IMR-90 (cell line): ENCODE measurements at regions not wholly inside any gene's neighbourhood (a gene's known extent, or its start where the extent isn't known, plus 50 kb on each side); places are given as distances from the start of the nearest gene placed in this dataset.

Experiments used
- CEBPB ChIP-seq: IDR thresholded peaks from 2 replicates; pipeline ENCODE4 v1.6.1; 2012; ENCODE audit warnings: low read depth, low read length, improper control_type of control experiment
- CHD1 ChIP-seq: IDR thresholded peaks from 2 replicates; pipeline ENCODE4 v1.6.1; 2012; ENCODE audit warnings: low read depth, low read length, improper control_type of control experiment
- MAFK ChIP-seq: IDR thresholded peaks from 2 replicates; pipeline ENCODE4 v1.6.1; 2012; ENCODE audit warnings: low read depth, low read length, improper control_type of control experiment
- MXI1 ChIP-seq: IDR thresholded peaks from 2 replicates; pipeline ENCODE4 v1.6.1; 2012; ENCODE audit warnings: low read depth, mild to moderate bottlenecking, low read length, moderate library complexity, borderline replicate concordance
- NFE2L2 ChIP-seq: fragments of 150-350 bp; IDR thresholded peaks from 2 replicates; pipeline ENCODE4 v1.6.1; 2016; ENCODE audit warnings: low read depth, mild to moderate bottlenecking, low read length
- POLR2A ChIP-seq: IDR thresholded peaks from 2 replicates; pipeline ENCODE4 v1.6.1; 2012; ENCODE audit warnings: mild to moderate bottlenecking, low read depth, low read length
- RAD21 ChIP-seq: IDR thresholded peaks from 2 replicates; pipeline ENCODE4 v1.6.1; 2012; ENCODE audit warnings: low read length, improper control_type of control experiment
- RCOR1 ChIP-seq: IDR thresholded peaks from 2 replicates; pipeline ENCODE4 v1.6.1; 2012; ENCODE audit warnings: mild to moderate bottlenecking, low read length, improper control_type of control experiment; ENCODE audit not compliant: insufficient replicate concordance
- RFX5 ChIP-seq: IDR thresholded peaks from 2 replicates; pipeline ENCODE4 v1.8.0; 2012; ENCODE audit warnings: low read depth, mild to moderate bottlenecking, low read length, moderate library complexity
- TF ChIP-seq, protein P1 (sequence below): fragments of 150-350 bp; IDR thresholded peaks from 2 replicates; pipeline ENCODE4 v1.6.1; 2016; ENCODE audit warnings: low read depth, mild to moderate bottlenecking, low read length, moderate library complexity, borderline replicate concordance
- TF ChIP-seq, protein P2 (sequence below): conservative IDR thresholded peaks from 2 replicates; pipeline ENCODE4 v1.5.1; 2012; ENCODE audit warnings: mild to moderate bottlenecking, low read depth, low read length, improper control_type of control experiment
- TF ChIP-seq, protein P3 (sequence below): fragments of 150-350 bp; IDR thresholded peaks from 2 replicates; pipeline ENCODE4 v1.6.1; 2017; ENCODE audit warnings: mild to moderate bottlenecking, antibody characterized with exemption, low read length, low read depth

DNA sequence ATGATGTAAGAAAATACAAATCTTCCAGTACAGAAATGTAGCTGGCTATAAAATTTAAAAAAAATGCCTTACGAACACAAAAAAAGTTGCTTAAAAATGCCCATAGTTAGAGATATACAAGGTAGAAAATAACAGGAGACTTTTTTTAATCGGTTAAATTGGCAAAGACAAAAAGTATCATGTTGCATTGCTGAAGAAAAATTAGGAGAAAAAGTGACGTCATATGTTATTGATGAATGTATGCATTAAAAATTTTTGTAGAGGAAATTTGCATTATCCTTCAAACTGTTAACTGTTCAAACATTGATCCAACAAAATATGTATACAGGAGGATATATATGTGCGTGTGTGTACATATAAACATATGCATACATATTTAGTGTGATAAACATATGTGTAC lies 1634.4 kb upstream of the PCDH7 start:
- TF ChIP-seq, protein P1, sequence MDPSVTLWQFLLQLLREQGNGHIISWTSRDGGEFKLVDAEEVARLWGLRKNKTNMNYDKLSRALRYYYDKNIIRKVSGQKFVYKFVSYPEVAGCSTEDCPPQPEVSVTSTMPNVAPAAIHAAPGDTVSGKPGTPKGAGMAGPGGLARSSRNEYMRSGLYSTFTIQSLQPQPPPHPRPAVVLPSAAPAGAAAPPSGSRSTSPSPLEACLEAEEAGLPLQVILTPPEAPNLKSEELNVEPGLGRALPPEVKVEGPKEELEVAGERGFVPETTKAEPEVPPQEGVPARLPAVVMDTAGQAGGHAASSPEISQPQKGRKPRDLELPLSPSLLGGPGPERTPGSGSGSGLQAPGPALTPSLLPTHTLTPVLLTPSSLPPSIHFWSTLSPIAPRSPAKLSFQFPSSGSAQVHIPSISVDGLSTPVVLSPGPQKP, result no peak
- TF ChIP-seq RFX5, result no peak
- TF ChIP-seq, protein P2, sequence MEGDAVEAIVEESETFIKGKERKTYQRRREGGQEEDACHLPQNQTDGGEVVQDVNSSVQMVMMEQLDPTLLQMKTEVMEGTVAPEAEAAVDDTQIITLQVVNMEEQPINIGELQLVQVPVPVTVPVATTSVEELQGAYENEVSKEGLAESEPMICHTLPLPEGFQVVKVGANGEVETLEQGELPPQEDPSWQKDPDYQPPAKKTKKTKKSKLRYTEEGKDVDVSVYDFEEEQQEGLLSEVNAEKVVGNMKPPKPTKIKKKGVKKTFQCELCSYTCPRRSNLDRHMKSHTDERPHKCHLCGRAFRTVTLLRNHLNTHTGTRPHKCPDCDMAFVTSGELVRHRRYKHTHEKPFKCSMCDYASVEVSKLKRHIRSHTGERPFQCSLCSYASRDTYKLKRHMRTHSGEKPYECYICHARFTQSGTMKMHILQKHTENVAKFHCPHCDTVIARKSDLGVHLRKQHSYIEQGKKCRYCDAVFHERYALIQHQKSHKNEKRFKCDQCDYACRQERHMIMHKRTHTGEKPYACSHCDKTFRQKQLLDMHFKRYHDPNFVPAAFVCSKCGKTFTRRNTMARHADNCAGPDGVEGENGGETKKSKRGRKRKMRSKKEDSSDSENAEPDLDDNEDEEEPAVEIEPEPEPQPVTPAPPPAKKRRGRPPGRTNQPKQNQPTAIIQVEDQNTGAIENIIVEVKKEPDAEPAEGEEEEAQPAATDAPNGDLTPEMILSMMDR, result no peak
- TF ChIP-seq POLR2A, result no peak
- TF ChIP-seq CEBPB, result no peak
- TF ChIP-seq MAFK, result no peak
- TF ChIP-seq MXI1, result no peak
- TF ChIP-seq RCOR1, result no peak
- TF ChIP-seq, protein P3, sequence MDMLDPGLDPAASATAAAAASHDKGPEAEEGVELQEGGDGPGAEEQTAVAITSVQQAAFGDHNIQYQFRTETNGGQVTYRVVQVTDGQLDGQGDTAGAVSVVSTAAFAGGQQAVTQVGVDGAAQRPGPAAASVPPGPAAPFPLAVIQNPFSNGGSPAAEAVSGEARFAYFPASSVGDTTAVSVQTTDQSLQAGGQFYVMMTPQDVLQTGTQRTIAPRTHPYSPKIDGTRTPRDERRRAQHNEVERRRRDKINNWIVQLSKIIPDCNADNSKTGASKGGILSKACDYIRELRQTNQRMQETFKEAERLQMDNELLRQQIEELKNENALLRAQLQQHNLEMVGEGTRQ, result no peak
- no peak for TF ChIP-seq CHD1
- TF ChIP-seq RAD21, result no peak
- TF ChIP-seq NFE2L2, result no peak
